GF-D8 (cell line): ENCODE measurements at regions not wholly inside any gene's neighbourhood (a gene's known extent, or its start where the extent isn't known, plus 50 kb on each side); places are given as distances from the start of the nearest gene placed in this dataset.
"Not testable (repeated sequence)": the region's sequence is repeated elsewhere in the genome, so short reads cannot be mapped to it uniquely, and the experiment has no call there.

Experiments
- DNase-seq: peaks from one replicate; lab custom pipeline; 2025; lab: John Stamatoyannopoulos, UW

DNA sequence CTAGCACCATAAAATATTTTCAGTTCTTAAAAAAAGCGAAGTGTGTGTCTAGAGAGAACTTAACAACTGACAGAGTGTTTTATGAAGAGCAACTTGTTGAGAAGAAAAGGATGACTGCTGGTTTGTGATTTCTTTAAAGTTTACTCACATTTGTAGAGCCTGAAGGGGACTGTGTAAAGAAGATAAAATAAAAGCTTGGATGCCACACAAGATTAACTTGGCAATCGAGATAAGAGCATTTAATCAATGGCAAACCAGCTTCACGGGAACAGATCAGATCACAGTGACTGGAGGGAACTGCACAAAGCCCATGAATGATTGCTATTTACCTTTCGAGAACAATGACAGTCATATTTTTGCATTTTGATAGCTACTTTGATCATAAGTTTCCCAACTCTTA, 2013.1 kb upstream of the CDH9 start:
- DNase-seq: no peak

DNA sequence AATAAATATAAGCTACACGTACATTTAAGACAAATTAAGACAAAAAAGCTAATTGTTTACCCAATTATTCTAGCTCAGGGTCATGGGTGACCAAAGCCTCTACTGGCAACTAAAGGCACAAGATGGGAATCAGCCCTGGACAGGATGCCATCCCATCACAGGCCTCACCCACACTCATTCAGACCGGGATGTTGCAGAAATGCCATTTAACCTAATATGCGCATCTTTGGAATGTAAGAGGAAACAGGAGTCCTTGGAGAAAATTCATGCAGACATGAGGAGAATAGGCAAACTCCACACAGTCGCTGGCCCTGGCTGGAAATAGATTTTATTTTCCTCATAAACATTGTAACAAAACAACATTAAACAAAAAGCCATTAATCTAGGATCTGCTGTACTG, 2003.8 kb upstream of the CDH9 start:
- no peak for DNase-seq

DNA sequence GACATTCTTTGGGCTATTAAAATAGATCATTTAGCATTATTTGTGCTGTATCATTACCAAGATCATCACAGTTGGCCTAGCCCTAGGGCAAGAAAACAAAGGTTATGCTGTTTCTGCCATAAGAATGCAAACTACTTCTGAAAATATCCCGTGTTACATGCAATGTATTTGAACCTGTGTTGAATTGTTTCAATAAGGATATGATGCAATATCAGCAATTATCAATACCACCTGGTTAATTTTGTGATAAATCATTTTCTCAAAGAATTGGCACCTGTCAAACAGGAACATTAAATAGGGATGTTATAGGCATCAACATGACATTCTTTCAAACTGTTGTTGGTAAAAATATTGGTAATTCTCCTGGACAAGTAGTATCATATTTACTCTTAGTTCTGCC, 2002.0 kb upstream of the CDH9 start:
- no peak for DNase-seq

DNA sequence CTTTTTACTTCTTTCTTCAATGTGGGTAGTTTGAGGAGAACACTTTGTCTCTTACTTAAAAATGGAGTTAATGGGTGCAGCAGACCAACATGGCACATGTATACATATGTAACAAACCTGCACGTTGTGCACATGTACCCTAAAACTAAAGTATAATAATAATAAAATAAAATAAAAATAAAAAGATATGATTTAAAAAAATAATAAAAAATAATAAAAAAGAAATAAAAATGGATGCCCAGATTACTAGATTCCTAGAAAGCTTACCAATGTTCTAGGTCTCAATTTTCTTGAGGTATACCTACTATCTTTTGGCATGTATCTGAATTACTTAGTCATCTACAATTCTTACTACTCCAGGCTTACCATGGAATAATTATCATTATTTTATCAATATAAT, 2001.6 kb upstream of the CDH9 start:
- DNase-seq: no peak

DNA sequence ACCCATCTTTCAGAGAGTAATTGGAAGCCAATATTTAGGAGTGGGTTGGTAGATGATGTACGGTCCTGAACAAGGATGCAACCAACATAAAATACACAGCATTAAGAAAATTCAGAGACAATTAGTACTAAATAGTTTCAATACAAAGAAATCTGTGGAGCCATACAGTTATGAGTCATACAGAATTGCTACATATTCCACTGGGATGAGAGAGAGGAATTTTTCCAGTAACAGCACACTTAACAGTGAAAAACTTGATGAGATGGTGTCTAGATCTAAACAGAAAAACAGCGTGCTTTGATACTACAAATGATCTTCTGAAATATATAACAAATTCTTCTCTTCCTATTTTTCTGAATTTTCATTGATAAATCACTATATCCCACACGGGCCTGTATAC, 1999.3 kb upstream of the CDH9 start:
- DNase-seq: no peak

DNA sequence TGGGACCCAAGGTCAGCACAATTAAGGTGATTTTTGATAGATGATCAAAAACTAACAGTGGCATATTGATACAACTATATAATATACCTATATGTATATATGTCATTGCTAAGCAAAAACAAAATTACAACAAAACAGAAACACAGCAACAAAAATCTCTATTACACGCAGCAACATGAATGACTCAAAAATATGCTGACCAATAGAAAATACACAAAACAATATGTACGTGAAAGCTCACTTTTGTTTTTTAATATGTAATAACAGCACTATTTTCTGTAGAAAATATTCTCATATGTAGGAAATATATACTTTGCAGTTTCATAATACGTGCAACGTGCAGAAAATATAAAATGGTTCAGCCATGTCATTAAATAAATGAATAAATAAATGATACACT, 1985.7 kb upstream of the CDH9 start:
- no peak for DNase-seq

DNA sequence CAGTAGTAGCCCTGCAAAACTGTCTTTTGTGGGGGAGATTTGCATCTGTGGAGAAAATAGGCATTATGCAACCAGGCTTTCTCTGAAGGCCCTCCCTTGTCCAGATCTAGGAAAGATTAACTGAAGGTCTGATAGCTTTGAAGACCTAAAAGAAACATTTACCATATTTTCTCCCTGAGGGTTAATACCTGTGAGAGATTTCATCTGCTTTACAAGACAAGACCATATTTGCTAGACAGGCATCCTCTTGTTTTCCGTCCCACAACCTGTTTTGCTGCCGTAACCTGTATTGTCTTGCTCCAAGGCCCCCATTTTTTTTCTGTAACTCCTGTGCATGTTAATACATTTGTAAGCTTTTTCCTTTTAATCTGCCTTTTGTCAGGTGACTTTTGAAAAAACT, 1985.2 kb upstream of the CDH9 start:
- no peak for DNase-seq

DNA sequence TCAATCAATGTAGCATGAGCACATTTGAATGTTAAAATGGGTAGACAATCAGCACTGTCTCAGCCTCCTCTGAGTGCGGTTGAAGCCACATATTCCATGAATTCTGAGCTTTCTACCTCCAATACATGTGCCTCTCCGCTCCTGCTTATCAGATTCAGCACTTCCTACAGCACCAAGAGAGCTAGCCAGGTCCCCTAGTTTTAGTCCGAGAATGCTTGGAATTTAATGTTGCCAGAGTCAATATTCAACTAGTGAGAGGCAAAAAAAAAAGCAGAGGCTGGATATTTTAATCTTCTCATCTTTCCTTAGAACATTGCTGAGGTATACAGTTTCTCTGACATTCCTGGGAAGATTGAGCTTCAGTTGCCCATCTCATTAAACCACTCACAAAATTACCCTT, 1979.1 kb upstream of the CDH9 start:
- DNase-seq: no peak

DNA sequence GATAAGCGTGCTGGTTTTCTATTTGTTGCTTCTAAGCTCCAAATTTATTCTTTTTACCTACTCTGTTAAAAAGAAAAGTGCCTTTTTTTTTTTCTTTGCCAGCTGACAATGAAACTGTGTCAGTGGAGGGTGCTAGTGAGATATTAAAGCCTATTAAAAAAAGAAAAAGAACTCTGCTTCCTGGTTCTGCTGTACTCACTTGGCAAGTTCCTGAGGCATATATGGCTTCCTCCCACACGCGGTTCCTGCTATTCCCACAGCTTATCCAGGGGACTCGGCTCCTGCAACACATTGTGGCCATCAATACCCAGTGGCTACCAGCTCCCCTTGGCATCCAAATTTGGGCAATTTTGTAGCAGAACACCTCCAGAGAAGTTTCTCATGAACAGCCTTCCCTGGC, 1977.7 kb upstream of the CDH9 start:
- no peak for DNase-seq

DNA sequence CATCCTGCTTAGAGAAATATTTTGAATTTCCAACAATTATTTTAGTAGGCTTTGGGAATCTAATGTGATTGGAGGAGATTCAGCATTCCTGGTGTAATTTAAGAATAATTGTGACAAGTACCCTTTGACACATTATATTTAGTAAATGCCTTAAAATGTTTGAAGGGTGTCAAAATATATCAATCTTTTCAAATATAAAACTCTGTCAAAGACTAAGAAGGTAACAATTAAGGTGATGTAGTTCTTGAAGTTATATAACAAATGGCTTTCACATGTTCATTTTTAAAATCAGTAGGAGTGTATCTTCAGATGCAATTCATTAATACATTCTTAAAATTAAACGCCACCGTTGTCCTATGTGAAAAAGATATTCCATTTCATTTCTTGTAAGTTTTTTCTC, 1977.1 kb upstream of the CDH9 start:
- no peak for DNase-seq

DNA sequence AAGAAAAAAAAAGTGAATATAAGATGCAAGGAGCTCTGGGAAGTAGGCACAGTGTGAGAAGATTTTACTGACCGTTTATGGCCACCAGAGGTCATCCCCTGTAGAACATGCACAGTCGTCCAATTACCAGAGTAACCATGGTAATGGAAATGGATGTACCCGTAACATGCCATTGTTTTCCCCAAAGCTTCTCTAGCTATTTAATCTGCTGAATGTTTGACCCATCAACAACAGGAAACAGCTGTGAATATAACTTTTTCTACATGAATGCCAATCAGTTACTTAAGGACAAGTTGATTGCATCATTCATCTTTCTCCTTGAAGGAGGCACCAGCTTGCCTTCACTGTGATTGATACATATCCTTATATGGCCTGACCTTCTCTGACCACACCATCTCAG, 1967.0 kb upstream of the CDH9 start:
- DNase-seq: no peak

DNA sequence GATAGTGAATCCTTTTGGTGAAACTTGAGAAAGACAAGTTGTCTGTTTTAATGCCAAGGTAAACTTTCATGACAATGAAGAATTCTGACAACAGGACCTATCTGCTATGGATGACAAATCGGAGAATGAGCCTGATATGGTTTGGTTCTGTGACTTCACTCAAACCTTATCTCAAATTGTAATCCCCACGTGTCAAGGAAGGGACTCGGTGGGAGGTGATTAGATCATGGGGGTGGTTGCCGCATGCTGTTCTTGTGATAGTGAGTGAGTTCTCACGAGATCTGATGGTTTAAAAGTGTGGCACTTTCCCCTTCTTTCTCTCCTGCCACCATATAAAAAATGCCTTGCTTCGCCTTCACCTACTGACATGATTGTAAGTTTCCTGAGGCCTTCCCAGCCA, 1964.1 kb upstream of the CDH9 start:
- no peak for DNase-seq

DNA sequence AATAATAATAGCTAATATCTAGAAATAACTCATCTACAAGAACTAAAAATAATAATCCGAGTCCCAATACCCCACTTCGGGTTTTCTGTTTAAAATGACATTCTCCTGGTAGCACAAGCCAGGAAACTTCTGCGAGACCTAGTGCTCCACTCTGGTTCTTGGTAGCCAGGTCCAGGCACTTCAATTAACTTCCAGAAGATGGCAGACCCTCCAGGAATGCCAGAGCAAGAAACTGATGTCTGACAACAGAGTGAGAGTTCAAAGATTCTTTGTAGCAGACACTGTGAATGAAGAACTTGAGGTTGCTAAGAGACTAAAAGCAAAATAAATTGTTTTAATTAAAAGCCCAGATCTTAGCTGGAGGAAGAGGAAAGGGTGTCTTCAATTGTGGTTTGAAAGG, 1963.3 kb upstream of the CDH9 start:
- no peak for DNase-seq

DNA sequence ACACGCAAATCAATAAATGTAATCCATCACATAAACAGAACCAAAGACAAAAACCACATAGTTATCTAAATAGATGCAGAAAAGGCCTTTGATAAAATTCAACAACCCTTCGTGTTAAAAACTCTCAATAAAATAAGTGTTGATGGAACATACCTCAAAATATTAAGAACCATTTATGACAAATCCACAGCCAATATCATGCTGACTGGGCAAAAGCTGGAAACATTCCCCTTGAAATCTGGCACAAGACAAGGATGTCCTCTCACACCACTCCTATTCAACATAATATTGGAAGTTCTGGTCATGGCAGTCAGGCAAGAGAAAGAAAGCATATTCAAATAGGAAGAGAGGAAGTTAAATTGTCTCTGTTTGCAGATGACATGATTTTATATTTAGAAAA, 1946.3 kb upstream of the CDH9 start:
- DNase-seq: no peak

DNA sequence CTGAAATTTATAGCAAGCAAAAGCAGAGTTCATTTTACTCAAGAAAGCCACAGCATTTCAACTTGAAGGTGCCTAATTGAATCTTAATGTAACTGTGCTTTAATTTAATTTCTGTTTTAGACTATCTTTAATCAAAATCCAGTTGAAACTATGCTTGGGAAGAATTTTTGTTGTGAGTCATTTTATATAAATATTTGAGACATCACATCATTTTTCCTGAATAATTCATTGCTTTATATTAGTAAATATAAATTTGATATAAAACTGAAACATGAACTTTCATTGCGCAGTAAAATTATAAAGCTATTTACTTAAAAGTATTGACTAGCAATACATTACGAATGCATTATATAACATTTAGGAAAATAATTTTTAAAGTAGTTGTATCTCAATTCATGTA, 1937.1 kb upstream of the CDH9 start:
- no peak for DNase-seq

DNA sequence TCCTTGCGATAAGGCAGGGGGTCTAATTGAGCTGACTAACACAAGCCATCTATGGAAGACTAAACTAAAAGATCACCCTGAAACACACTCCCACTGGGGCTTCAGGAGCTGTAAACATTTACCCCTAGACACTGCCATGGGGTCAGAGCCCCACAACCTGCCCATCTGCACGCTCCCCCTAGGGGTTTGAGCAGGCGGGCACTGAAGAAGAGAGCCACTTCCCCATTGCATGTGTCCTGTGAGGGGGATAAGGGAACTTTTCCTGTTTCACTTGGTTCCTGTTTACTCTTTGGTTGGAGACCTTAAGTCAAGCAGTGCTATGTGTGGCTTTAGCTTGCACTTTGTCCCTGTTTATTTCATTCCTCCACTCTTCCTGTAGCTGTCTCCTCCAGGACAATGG, 1929.5 kb upstream of the CDH9 start:
- no peak for DNase-seq

DNA sequence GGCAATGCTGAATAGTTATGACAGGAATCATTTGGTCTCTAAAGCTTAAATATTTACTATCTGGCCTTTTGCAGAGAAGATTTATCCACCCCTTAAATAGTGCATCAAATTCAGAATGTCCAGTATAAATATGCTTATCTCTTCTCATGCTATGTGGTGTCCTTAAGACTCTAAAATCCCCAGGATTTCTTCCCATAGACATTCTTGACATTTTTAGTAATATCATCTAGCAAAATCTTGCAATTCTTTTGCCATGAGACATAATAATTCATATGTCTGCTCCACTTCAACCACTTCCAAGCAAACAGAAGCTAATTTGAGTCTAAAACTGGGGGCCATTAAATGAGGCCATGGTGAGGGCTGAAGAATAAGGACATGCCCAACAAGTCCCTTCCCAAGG, 1923.4 kb upstream of the CDH9 start:
- DNase-seq: no peak

DNA sequence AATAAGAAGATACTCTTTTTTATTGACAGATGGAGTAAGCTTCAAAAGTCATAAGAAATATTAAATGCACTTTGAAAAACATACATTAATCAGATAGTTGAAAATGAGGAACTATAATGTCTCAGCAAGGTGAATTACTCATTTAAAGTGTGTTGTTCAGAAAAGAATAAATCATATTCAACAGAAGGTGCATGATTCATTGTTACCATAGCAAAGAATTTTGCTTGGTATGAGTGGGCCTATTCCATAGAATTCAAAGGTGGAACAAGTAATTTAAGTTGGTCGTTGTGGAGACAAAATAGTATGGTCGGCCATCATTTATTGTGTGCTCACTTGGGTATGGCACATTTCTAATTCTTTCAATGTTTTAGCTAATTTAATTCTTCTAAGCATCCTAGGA, 1920.2 kb upstream of the CDH9 start:
- no peak for DNase-seq

DNA sequence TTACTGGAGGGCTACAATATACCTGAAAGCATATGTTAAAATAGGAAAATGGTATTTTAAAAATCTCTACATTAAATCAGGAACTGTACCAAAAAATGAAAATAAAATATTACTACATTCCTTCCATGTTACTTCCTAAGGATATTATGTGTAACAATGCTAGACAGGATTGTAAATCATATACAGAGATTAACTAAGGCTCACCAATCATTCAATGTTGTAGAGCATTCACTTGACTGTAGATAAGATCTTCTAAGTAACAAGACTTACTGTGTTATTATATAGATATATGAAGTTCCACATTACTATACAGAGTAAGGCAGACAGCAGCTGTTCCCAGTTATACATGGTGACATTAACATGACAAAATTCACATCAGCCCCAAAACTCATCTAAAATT, 1919.1 kb upstream of the CDH9 start:
- DNase-seq: no peak

DNA sequence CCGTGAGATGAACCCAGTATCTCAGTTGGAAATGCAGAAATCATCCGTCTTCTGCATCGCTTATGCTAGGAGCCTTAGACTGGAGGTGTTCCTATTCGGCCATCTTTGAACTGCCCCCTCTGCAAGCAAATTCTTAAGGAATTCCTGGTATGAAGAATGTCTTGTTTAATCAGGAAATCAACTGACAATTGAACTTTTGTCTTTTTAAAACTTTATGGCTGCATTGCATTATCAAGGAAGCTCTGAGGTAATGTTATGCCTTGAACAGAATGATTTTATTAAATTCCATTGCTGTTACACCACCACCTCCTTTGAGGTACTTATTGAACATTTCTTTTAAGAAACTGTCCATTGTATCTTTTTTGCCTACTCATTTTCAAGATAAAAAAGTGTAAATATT, 1915.7 kb upstream of the CDH9 start:
- no peak for DNase-seq

DNA sequence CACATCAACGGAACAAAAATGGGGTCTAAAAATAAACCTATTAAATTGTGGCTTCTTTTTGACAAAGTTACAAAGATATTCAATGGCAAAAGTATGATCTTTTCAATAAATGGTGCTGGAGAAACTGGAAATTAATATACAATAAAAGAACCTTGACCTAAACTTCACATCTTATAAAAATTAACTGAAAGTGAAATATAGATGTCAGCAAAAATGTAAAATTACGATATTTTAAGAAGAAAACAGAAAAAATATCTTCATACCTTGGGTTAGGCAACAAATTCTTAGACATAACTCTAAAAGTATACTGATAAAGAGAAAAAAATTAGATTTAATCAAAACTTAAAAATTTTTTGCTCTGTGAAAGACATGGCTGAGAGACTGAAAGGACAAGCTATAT, 1909.5 kb upstream of the CDH9 start:
- no peak for DNase-seq

DNA sequence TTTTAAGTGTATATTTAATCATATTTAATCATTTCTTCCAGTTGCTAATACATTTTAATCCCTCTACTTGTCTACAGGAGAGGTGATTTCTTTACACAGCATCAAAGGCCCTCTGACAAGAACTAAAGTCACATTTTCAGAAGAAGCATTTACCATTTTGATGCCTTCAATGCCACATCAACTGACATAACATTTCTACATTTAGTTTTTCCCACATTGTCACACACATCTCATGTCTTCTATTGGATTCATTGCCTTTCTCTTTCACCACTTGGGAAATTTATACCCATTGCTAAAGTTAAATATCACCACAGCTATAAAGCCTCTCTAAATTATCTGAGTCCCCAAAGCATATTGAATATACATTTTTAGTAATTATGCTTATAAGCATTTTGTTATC, 1907.5 kb upstream of the CDH9 start:
- no peak for DNase-seq

DNA sequence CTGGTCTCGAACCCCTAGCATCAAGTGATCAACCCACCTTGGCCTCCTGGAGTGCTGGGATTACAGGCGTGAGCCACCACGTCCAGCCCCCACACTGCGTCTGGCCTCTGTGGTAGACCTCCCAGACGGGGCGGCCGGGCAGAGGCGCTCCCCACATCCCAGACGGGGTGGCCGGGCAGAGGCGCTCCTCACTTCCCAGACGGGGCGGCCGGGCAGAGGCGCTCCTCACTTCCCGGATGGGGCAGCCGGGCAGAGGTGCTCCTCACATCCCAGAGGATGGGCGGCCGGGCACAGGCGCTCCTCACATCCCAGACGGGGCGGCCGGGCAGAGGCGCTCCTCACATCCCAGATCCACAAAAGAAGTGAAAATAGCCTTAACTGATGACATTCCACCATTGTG, 1891.0 kb upstream of the CDH9 start:
- not testable (repeated sequence) for DNase-seq

DNA sequence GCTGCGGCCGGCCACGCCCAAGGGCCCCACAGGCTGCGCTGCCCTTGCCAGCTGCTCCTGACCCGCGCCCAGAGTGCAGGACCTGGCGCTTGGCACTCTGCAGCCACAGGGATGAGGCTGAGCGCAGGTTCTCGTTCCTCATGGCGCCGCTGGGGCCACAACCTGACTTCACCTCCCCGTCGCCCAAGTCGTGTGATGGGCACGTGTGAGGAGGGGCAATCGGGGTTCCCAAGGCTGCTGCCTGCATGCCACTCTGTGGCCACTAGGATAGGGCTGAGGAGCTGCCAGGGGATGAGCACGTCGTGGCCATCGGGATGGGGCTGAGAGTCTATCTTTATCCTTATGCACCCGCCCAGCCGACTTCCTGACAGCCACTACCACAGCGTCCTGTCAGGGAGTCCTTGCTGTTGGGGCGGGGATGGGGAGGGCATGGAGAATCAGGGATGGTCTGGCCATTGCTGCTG, 1890.0 kb upstream of the CDH9 start:
- not testable (repeated sequence) for DNase-seq

DNA sequence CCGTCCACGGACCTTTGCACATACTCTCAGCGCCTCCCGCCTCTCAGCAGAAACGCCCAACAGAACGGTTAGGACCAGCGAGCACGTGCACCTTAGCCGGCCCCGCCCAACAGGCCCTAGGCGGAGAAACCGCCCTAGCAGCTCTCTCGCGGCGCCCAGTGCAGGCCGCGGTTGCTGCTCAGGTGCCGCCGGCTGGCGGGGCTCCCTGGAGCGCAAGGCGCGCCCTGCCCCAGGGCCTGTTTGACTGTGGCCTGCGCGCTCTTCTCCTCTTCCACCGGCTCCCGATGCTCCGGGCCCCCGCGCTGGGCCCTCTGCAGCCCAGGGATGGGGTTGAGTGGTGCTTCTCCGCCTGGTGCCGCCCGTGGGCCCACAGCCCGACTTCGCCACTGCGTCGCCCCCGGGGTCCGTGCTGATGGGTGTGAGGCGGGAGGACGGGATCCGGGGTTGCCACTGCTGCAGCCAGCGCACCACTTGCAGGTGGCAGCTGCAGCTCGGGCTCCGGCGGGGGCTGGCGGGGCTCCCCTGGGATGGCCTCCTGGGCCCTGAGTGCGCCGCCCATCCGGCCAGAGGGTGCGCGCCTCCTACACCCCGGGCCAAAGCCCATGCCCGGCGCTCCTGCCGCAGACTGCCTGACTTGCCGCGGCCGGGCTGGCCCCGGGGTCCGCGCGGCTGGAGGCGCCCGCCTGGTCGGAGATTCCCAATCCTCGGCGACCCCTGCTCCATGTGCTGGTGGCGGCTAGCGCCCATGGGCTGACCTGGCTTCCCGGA, 1889.4 kb upstream of the CDH9 start:
- DNase-seq: no peak
